HL-60 (cell line): ENCODE measurements at regions not wholly inside any gene's neighbourhood (a gene's known extent, or its start where the extent isn't known, plus 50 kb on each side); places are given as distances from the start of the nearest gene placed in this dataset.

Source experiments
- DNase-seq, 2 experiments: peaks; one replicate each; pipeline ENCODE4 v3.0.0-alpha.2; 2010 to 2020; ENCODE audit warnings: low read depth in 1 of 2, low spot score in 1 of 2
- H3K27ac ChIP-seq: fragments of 250-450 bp; sonication (Bioruptor Pico); replicated peaks from 2 replicates; pipeline ENCODE4 v1.5.1; 2020; ENCODE audit warnings: mild to moderate bottlenecking, moderate library complexity
- H3K27me3 ChIP-seq: fragments of 250-450 bp; sonication (Bioruptor Pico); 2 replicates; pipeline ENCODE4 v1.5.1; 2021; ENCODE audit warnings: mild to moderate bottlenecking, moderate library complexity; ENCODE audit not compliant: insufficient read depth, poor library complexity, severe bottlenecking
- H3K4me3 ChIP-seq: replicated peaks from 2 replicates; pipeline ENCODE4 v1.5.1; 2011; ENCODE audit warnings: mild to moderate bottlenecking, control low read depth, low read length; ENCODE audit not compliant: insufficient read depth
- GABPA ChIP-seq: IDR thresholded peaks from 2 replicates; pipeline ENCODE4 v1.6.1; 2012; ENCODE audit warnings: low read depth
- POLR2AphosphoS5 ChIP-seq: IDR thresholded peaks from 2 replicates; pipeline ENCODE4 v1.6.1; 2012; ENCODE audit warnings: low read depth
- SPI1 ChIP-seq: IDR thresholded peaks from 2 replicates; pipeline ENCODE4 v1.6.1; 2012; ENCODE audit warnings: low read depth, mild to moderate bottlenecking, borderline replicate concordance
- TF ChIP-seq, protein P1 (sequence below): IDR thresholded peaks from one replicate; pipeline ENCODE4 v1.5.1; 2011; ENCODE audit warnings: low read length, control low read depth, inconsistent platforms; ENCODE audit not compliant: insufficient read depth
- TF ChIP-seq, protein P2 (sequence below): IDR thresholded peaks from 2 replicates; pipeline ENCODE4 v1.6.1; 2012; ENCODE audit warnings: low read depth; ENCODE audit not compliant: insufficient replicate concordance

DNA sequence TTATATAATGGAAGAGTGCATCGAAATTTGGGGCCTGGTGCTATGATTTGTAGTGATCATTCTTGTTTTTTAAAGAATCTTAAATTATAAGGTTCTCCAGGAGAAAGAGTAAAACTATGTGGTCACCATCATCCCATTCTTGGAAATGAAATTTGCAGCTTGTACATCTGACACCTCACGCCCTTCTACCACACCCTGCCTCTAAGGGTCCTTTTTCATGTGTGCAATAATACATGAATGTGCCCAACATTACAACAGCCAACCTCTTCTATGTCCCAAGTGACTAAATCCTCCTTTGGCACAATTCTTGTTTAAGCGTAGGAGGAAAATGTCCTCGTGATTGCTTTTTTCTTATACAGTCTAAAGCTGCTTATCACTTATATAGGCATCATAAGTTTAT lies 636.5 kb upstream of the NOVA1 start:
- Histone ChIP-seq H3K27me3 (no peaks in the 10 kb centered on the region), H3K4me3 (no peak overlapping the region), H3K27ac (no peak overlapping the region)
- TF ChIP-seq SPI1 (no peak), POLR2AphosphoS5 (no peak), GABPA (no peak)
- TF ChIP-seq, protein P1, sequence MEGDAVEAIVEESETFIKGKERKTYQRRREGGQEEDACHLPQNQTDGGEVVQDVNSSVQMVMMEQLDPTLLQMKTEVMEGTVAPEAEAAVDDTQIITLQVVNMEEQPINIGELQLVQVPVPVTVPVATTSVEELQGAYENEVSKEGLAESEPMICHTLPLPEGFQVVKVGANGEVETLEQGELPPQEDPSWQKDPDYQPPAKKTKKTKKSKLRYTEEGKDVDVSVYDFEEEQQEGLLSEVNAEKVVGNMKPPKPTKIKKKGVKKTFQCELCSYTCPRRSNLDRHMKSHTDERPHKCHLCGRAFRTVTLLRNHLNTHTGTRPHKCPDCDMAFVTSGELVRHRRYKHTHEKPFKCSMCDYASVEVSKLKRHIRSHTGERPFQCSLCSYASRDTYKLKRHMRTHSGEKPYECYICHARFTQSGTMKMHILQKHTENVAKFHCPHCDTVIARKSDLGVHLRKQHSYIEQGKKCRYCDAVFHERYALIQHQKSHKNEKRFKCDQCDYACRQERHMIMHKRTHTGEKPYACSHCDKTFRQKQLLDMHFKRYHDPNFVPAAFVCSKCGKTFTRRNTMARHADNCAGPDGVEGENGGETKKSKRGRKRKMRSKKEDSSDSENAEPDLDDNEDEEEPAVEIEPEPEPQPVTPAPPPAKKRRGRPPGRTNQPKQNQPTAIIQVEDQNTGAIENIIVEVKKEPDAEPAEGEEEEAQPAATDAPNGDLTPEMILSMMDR, result no peak
- TF ChIP-seq, protein P2, sequence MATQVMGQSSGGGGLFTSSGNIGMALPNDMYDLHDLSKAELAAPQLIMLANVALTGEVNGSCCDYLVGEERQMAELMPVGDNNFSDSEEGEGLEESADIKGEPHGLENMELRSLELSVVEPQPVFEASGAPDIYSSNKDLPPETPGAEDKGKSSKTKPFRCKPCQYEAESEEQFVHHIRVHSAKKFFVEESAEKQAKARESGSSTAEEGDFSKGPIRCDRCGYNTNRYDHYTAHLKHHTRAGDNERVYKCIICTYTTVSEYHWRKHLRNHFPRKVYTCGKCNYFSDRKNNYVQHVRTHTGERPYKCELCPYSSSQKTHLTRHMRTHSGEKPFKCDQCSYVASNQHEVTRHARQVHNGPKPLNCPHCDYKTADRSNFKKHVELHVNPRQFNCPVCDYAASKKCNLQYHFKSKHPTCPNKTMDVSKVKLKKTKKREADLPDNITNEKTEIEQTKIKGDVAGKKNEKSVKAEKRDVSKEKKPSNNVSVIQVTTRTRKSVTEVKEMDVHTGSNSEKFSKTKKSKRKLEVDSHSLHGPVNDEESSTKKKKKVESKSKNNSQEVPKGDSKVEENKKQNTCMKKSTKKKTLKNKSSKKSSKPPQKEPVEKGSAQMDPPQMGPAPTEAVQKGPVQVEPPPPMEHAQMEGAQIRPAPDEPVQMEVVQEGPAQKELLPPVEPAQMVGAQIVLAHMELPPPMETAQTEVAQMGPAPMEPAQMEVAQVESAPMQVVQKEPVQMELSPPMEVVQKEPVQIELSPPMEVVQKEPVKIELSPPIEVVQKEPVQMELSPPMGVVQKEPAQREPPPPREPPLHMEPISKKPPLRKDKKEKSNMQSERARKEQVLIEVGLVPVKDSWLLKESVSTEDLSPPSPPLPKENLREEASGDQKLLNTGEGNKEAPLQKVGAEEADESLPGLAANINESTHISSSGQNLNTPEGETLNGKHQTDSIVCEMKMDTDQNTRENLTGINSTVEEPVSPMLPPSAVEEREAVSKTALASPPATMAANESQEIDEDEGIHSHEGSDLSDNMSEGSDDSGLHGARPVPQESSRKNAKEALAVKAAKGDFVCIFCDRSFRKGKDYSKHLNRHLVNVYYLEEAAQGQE, result no peak
- no peak for DNase-seq

GRCh38 chr14:27236601-27237000 lies 638.8 kb upstream of the NOVA1 start:
- no peak for DNase-seq
- no peak overlapping the region for H3K27ac ChIP-seq
- no peaks in the 10 kb centered on the region for H3K27me3 ChIP-seq
- H3K4me3 ChIP-seq, result no peak overlapping the region
- TF ChIP-seq, protein P2, result no peak
- no peak for TF ChIP-seq POLR2AphosphoS5
- no peak for TF ChIP-seq SPI1
- TF ChIP-seq, protein P1, result no peak
- no peak for TF ChIP-seq GABPA

DNA sequence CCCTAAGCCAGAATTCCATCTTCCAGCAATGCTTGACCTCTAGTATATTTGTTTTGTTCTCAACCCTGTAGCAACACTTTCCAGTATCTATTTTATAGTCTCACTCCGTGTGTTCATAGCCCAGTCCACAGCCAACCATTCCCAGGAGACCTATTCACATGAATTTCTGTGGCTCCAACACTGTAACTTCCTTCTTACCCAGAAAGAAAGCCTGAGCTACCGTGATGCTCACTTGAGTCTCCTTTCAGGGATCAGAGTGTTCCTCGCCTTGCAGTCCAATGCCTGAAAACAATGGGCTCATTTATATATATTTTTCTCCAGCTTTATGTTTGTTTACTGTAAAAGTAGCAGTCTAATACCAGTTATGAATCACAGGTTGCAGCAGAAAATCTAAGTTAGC lies 645.0 kb upstream of the NOVA1 start:
- no peaks in the 10 kb centered on the region for H3K27me3 ChIP-seq
- TF ChIP-seq, protein P1, result no peak
- H3K4me3 ChIP-seq, result no peak overlapping the region
- no peak overlapping the region for H3K27ac ChIP-seq
- no peak for DNase-seq

GRCh38 chr14:27243365-27243764 lies 645.5 kb upstream of the NOVA1 start:
- no peak for DNase-seq
- no peak overlapping the region for H3K27ac ChIP-seq
- H3K27me3 ChIP-seq, result no peaks in the 10 kb centered on the region
- H3K4me3 ChIP-seq, result no peak overlapping the region
- TF ChIP-seq, protein P2, result no peak
- TF ChIP-seq SPI1, result no peak
- TF ChIP-seq, protein P1, result no peak
- no peak for TF ChIP-seq POLR2AphosphoS5
